GM10847 (cell line): ENCODE measurements at regions not wholly inside any gene's neighbourhood (a gene's known extent, or its start where the extent isn't known, plus 50 kb on each side); places are given as distances from the start of the nearest gene placed in this dataset.

Experiments
- POLR2A ChIP-seq: IDR thresholded peaks from 2 replicates; pipeline ENCODE4 v1.6.1; 2011; ENCODE audit not compliant: insufficient read length; ENCODE audit errors: extremely low read depth

- TF ChIP-seq POLR2A, result no peak
These were observed 814.3 kb downstream of the BCL11A start for GRCh38 chr2:59739166-59739565.

GRCh38 chr2:59737299-59737698 is 816.2 kb downstream of the BCL11A start:
- no peak for TF ChIP-seq POLR2A

- TF ChIP-seq POLR2A, result no peak
These were observed 818.7 kb downstream of the BCL11A start for GRCh38 chr2:59734743-59735142.

- TF ChIP-seq POLR2A, result no peak
These were observed 819.5 kb downstream of the BCL11A start for GRCh38 chr2:59733970-59734369.

GRCh38 chr2:59733567-59733930 is 819.9 kb downstream of the BCL11A start:
- no peak for TF ChIP-seq POLR2A

GRCh38 chr2:59732871-59733566 is 820.4 kb downstream of the BCL11A start:
- TF ChIP-seq POLR2A, result no peak

GRCh38 chr2:59727121-59727590 is 826.3 kb downstream of the BCL11A start:
- no peak for TF ChIP-seq POLR2A

GRCh38 chr2:59726228-59727120 is 827.0 kb downstream of the BCL11A start:
- no peak for TF ChIP-seq POLR2A

- TF ChIP-seq POLR2A, result no peak
These were observed 828.7 kb downstream of the BCL11A start for GRCh38 chr2:59724746-59725145.

- TF ChIP-seq POLR2A, result no peak
These were observed 833.1 kb downstream of the BCL11A start for GRCh38 chr2:59720296-59720866.

GRCh38 chr2:59713577-59713976 is 839.9 kb downstream of the BCL11A start:
- no peak for TF ChIP-seq POLR2A

GRCh38 chr2:59711121-59711520 is 842.3 kb downstream of the BCL11A start:
- no peak for TF ChIP-seq POLR2A

- no peak for TF ChIP-seq POLR2A
These were observed 846.7 kb downstream of the BCL11A start for GRCh38 chr2:59706729-59707128.

GRCh38 chr2:59703796-59704195 is 849.7 kb downstream of the BCL11A start:
- TF ChIP-seq POLR2A, result no peak

- TF ChIP-seq POLR2A, result no peak
These were observed 851.4 kb downstream of the BCL11A start for GRCh38 chr2:59702026-59702425.
